T-cell (primary cell): ENCODE measurements at regions not wholly inside any gene's neighbourhood (a gene's known extent, or its start where the extent isn't known, plus 50 kb on each side); places are given as distances from the start of the nearest gene placed in this dataset.
"Not testable (repeated sequence)": the region's sequence is repeated elsewhere in the genome, so short reads cannot be mapped to it uniquely, and the experiment has no call there.

Experiments
- ATAC-seq, 4 experiments: fragments of 200-7000 bp in 3 of 4; fragments of 150-1000 bp in 1 of 4; cut with Tn5 transposase; replicated peaks in 1 of 4; 1 replicate in 3 of 4; 2 replicates in 1 of 4; pipeline ENCODE4 v1.10.0; 2021; ENCODE audit warnings: moderate library complexity in 3 of 4, mild to moderate bottlenecking in 2 of 4, moderate number of reproducible peaks in 1 of 4
- CTCF ChIA-PET, 2 donors: fragments of 300-600 bp; sonication (Branson Sonifier 250); formaldehyde crosslinking; loops; one replicate each; lab custom pipeline; 2022; ENCODE audit warnings: antibody characterized with exemption in 2 of 2; lab: Charles Lee
- POLR2A ChIA-PET, 2 donors: fragments of 300-600 bp; sonication (Branson Sonifier 250); formaldehyde crosslinking; loops; one replicate each; lab custom pipeline; 2022; ENCODE audit warnings: antibody characterized with exemption in 2 of 2; lab: Charles Lee
- DNase-seq, 35 experiments: peaks; one replicate each; pipeline versions ENCODE4 v3.0.0 to v3.0.0-alpha.2; 2013 to 2023
- H3K27ac ChIP-seq: one replicate; pipeline ENCODE4 v1.5.1; 2013; ENCODE audit warnings: low read length
- H3K27me3 ChIP-seq, 2 experiments: replicated peaks in 1 of 2; 1 replicate in 1 of 2; 2 replicates in 1 of 2; pipeline versions ENCODE4 v1.6.1 to v1.7.0; 2013; ENCODE audit warnings: low read length in 1 of 2, mixed read lengths in 1 of 2; ENCODE audit not compliant: control insufficient read depth in 2 of 2, insufficient read depth in 2 of 2; ENCODE audit errors: extremely low read depth in 1 of 2
- H3K36me3 ChIP-seq, 2 donors: 1 replicate in 1 of 2; 2 replicates in 1 of 2; pipeline versions ENCODE4 v1.6.1 to v1.7.0; 2013; ENCODE audit warnings: low read length in 1 of 2; ENCODE audit not compliant: control insufficient read depth in 2 of 2, insufficient read depth in 1 of 2; ENCODE audit errors: extremely low read depth in 1 of 2
- H3K4me1 ChIP-seq, 2 experiments: 1 replicate in 1 of 2; 2 replicates in 1 of 2; pipeline versions ENCODE4 v1.6.1 to v1.7.0; 2013; ENCODE audit warnings: low read length in 2 of 2, mixed read lengths in 1 of 2; ENCODE audit not compliant: insufficient read depth in 2 of 2, control insufficient read depth in 1 of 2; ENCODE audit errors: extremely low read depth in 1 of 2
- H3K4me3 ChIP-seq, 2 donors: 1 replicate in 1 of 2; 2 replicates in 1 of 2; pipeline versions ENCODE4 v1.5.1 to v1.7.0; 2013; ENCODE audit warnings: mild to moderate bottlenecking in 2 of 2, low read length in 1 of 2, moderate library complexity in 1 of 2; ENCODE audit not compliant: control insufficient read depth in 1 of 2; ENCODE audit errors: extremely low read depth in 1 of 2
- H3K9me3 ChIP-seq: 2 replicates; pipeline ENCODE4 v1.7.0; 2013
- H3K27ac Mint-ChIP-seq, 2 donors: one replicate each; pipeline ENCODE4 v1.8.0; 2020 to 2021; ENCODE audit warnings: mild to moderate bottlenecking in 2 of 2, mixed read lengths in 2 of 2
- H3K27me3 Mint-ChIP-seq, 2 donors: one replicate each; pipeline ENCODE4 v1.8.0; 2021 to 2022; ENCODE audit warnings: mixed read lengths in 2 of 2
- H3K36me3 Mint-ChIP-seq: one replicate; pipeline ENCODE4 v1.8.0; 2021; ENCODE audit warnings: mixed read lengths
- H3K4me1 Mint-ChIP-seq, 3 donors: one replicate each; pipeline ENCODE4 v1.8.0; 2020 to 2022; ENCODE audit warnings: mixed read lengths in 3 of 3, mild to moderate bottlenecking in 1 of 3
- H3K4me3 Mint-ChIP-seq, 3 donors: one replicate each; pipeline ENCODE4 v1.8.0; 2020 to 2022; ENCODE audit warnings: mild to moderate bottlenecking in 3 of 3, mixed read lengths in 3 of 3, moderate library complexity in 3 of 3
- H3K9me3 Mint-ChIP-seq, 3 donors: one replicate each; pipeline ENCODE4 v1.8.0; 2020 to 2022; ENCODE audit warnings: mixed read lengths in 3 of 3
- WGBS: methylation state at CpG from one replicate; pipeline ENCODE4 v1.1.5; 2013; ENCODE audit warnings: missing lambda C conversion rate; ENCODE audit not compliant: insufficient coverage; 5-methylcytosine and 5-hydroxymethylcytosine counted together

DNA sequence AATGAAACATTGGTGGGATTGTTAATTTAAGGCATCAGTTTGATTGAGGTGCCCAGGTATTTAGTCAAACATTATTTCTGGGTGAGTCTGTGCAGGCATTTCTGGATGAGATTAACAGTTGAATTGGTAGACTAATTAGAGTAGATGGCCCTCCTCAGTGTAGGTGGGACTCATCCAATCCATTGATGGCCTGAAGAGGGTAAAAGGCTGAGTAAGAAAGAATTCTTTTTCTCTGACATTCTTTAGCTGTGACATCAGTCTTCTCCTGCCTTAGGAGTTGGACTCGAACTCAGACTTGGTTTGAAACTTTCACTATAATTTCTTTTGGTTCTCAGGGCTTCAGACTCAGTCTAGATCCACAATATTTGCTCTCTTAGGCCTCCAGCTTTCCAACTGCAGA, 59.6 kb upstream of the ADAMTS5 start:
- Histone ChIP-seq H3K4me1 (no peaks in the 10 kb centered on the region), H3K36me3 (no peaks in the 10 kb centered on the region), H3K27me3 (no peaks in the 10 kb centered on the region), H3K27ac (no peak overlapping the region), H3K4me3 (no peak overlapping the region), H3K9me3 (no peaks in the 10 kb centered on the region)
- no peak for ATAC-seq
- H3K9me3 Mint-ChIP-seq, result no peaks in the 10 kb centered on the region
- H3K4me3 Mint-ChIP-seq, result no peak overlapping the region
- H3K27ac Mint-ChIP-seq, result no peak overlapping the region
- H3K4me1 Mint-ChIP-seq, result no peaks in the 10 kb centered on the region
- H3K36me3 Mint-ChIP-seq, result no peaks in the 10 kb centered on the region
- no peak for DNase-seq
- WGBS, result 60% methylated on average over 1 of the region's 1 CpG
- no peaks in the 10 kb centered on the region for H3K27me3 Mint-ChIP-seq
- ChIA-PET POLR2A (no interaction called here), CTCF (no interaction called here)

DNA sequence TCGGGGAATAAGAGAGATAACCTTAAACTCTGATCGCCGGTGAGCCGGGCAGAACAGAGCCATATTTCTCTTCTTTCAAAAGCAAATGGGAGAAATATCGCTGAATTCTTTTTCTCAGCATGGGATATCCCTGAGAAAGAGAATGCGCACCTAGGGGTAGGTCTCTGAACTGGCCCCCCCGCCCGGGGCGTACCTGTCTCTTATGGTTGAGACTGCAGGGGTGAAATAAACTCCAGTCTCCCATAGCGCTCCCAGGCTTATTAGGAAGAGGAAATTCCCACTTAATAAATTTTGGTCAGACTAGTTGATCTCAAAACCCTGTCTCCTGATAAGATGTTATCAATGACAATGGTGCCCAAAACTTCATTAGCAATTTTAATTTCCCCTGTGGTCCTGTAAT, 58.8 kb upstream of the ADAMTS5 start:
- POLR2A ChIA-PET, CTCF ChIA-PET, H3K36me3 ChIP-seq: not testable (repeated sequence)

DNA sequence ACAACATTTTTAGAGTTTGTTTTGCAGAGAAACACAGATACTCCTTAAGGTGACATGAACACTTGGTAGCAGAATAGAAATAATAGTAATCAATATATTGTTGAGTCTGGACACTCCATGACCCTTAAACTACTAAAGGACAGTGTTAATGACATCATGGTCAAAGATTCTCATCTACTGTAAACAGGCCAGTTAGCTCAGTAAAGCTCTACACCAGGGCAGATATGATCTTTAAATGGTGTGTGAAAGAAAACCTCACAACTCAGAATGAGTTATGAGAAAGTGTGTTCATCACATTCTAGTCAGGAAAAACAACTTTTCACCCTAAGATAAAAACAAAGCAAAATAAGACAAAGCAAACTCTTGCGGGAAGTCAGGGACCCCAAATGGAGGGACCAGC, 58.1 kb upstream of the ADAMTS5 start:
- POLR2A ChIA-PET, result no interaction called here
- H3K4me1 Mint-ChIP-seq, result no peaks in the 10 kb centered on the region
- H3K27ac ChIP-seq, result no peak overlapping the region

More for the DNA sequence above, 58.8 kb upstream of the ADAMTS5 start:
- H3K4me3 ChIP-seq, H3K4me3 Mint-ChIP-seq, DNase-seq, H3K36me3 Mint-ChIP-seq, H3K4me1 ChIP-seq, H3K27ac Mint-ChIP-seq, H3K9me3 ChIP-seq, H3K4me1 Mint-ChIP-seq, H3K27me3 Mint-ChIP-seq, H3K27ac ChIP-seq, ATAC-seq, H3K27me3 ChIP-seq, H3K9me3 Mint-ChIP-seq: not testable (repeated sequence)
- WGBS, result no CpG with 5 or more reads among the region's 10 CpGs

DNA sequence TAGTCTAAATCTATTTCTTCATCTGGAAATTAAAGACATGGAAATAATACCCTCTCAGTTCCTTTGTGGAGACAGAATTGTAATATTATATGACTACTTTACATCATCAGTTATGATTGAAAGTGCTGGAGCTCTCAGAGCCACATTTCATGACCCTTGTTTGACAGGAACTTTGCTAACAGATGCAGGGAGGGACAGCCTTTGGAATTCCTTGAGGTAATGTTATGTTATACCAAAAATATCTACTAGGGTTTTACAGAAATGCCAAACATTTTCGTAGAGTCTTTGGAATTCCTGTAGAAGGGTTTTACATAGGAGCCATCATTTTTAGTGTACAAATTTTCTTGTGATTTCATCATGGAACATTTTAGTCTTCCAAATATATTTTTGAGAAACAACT, 57.4 kb upstream of the ADAMTS5 start:
- DNase-seq, result no peak
- POLR2A ChIA-PET, result no interaction called here
- Mint-ChIP-seq H3K36me3 (no peaks in the 10 kb centered on the region), H3K4me3 (no peak overlapping the region), H3K4me1 (no peaks in the 10 kb centered on the region), H3K27ac (no peak overlapping the region), H3K9me3 (peaks cover 0 to 4% (median 0%) of the 10 kb centered on the region in 3 donors), H3K27me3 (peaks cover 0 to 6% of the 10 kb centered on the region in 2 donors)
- H3K4me1 ChIP-seq, result no peaks in the 10 kb centered on the region
- no peaks in the 10 kb centered on the region for H3K36me3 ChIP-seq
- ATAC-seq, result no peak
- no CpG with 5 or more reads among the region's 1 CpG for WGBS
- H3K9me3 ChIP-seq, result no peaks in the 10 kb centered on the region
- H3K27me3 ChIP-seq, result no peaks in the 10 kb centered on the region
- CTCF ChIA-PET, result interaction anchor here in 1 of 2 donors (0.7 kb wide), 1 partner anchor 652 kb away, joined by 3 read pairs; no protein-coding TSS in a partner anchor
- no peak overlapping the region for H3K4me3 ChIP-seq
- no peak overlapping the region for H3K27ac ChIP-seq

More for the DNA sequence above, 58.1 kb upstream of the ADAMTS5 start:
- Histone ChIP-seq H3K4me1 (no peaks in the 10 kb centered on the region), H3K9me3 (no peaks in the 10 kb centered on the region), H3K36me3 (no peaks in the 10 kb centered on the region), H3K27me3 (no peaks in the 10 kb centered on the region), H3K4me3 (no peak overlapping the region)
- WGBS, result no CpG with 5 or more reads among the region's 1 CpG
- no peaks in the 10 kb centered on the region for H3K27me3 Mint-ChIP-seq
- no peaks in the 10 kb centered on the region for H3K9me3 Mint-ChIP-seq
- no peak for ATAC-seq
- H3K4me3 Mint-ChIP-seq, result no peak overlapping the region
- DNase-seq, result no peak
- CTCF ChIA-PET, result no interaction called here
- no peak overlapping the region for H3K27ac Mint-ChIP-seq
- no peaks in the 10 kb centered on the region for H3K36me3 Mint-ChIP-seq

DNA sequence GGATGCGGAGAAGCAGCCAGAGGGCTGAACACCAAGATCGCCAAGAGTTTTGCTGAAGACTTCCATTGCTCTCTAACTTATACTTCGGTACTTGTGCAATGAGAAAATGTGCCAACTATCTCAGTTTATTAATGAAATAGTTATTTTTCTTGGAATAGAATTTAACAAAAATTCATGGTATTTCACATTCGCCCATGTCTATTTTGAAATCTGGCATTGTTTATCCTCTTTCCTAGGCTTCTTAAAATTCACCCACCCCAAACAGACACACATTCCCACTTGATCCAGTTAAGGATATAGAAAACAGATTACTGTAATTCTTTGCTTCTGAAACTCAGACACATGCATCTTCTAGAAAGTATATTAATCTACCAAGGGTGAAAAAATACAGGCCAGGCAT, 56.3 kb upstream of the ADAMTS5 start:
- ATAC-seq, result no peak
- POLR2A ChIA-PET, result no interaction called here
- no peak overlapping the region for H3K27ac Mint-ChIP-seq
- CTCF ChIA-PET, result no interaction called here
- H3K27me3 Mint-ChIP-seq, result peaks cover 0 to 6% of the 10 kb centered on the region in 2 donors
- H3K4me1 Mint-ChIP-seq, result no peaks in the 10 kb centered on the region
- Histone ChIP-seq H3K9me3 (no peaks in the 10 kb centered on the region), H3K36me3 (no peaks in the 10 kb centered on the region), H3K4me1 (no peaks in the 10 kb centered on the region), H3K4me3 (no peak overlapping the region), H3K27ac (no peak overlapping the region), H3K27me3 (no peaks in the 10 kb centered on the region)
- H3K36me3 Mint-ChIP-seq, result no peaks in the 10 kb centered on the region
- no peak overlapping the region for H3K4me3 Mint-ChIP-seq
- DNase-seq, result no peak
- peaks cover 0 to 4% (median 0%) of the 10 kb centered on the region in 3 donors for H3K9me3 Mint-ChIP-seq
- WGBS, result 50% methylated on average over 1 of the region's 4 CpGs

DNA sequence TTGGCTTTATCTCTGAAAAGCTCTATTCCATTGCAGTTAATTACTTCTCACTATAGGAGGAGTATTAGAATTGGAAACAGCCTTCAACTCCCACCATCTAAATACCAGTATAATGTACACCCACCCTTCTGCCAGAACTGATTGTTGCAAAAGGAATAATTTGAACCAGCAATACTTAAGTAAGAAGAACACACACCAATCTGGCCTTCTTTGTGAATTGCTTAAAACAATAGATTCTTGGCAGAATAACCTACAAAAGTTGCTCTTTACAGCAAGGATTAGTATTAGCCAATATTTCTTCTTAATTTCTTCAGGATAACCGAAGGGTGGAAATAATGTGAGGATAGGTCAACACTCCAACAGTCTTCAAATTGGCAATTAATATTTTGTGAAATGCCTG, 54.9 kb upstream of the ADAMTS5 start:
- Mint-ChIP-seq H3K36me3 (no peaks in the 10 kb centered on the region), H3K4me3 (no peak overlapping the region), H3K9me3 (peaks cover 0 to 16% (median 4%) of the 10 kb centered on the region in 3 donors), H3K27me3 (peaks cover 0 to 6% of the 10 kb centered on the region in 2 donors), H3K4me1 (no peaks in the 10 kb centered on the region), H3K27ac (no peak overlapping the region)
- Histone ChIP-seq H3K36me3 (no peaks in the 10 kb centered on the region), H3K4me3 (no peak overlapping the region), H3K27me3 (no peaks in the 10 kb centered on the region), H3K4me1 (no peaks in the 10 kb centered on the region), H3K27ac (no peak overlapping the region), H3K9me3 (no peaks in the 10 kb centered on the region)
- ChIA-PET CTCF (no interaction called here), POLR2A (no interaction called here)
- ATAC-seq, result no peak
- DNase-seq, result no peak
- no CpG with 5 or more reads among the region's 1 CpG for WGBS

DNA sequence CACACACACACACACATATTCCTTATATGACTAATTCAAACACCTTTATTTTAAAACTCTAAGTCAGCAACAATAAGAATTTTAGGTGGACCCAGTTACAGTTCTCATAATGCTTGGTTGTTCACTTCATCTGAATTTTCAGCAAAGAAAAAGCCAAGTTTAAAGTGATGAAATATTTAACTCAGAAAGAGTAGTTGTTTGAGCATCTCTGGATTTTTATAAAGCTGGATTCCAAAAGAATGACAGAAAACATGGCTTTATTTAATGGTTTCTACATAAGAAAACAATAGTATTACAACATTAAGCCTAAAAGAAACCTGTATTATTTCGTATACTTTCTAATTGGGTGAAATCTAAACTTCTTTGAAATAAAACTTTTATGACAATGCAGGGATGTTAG, 54.2 kb upstream of the ADAMTS5 start:
- H3K27ac ChIP-seq, result no peak overlapping the region
- no peaks in the 10 kb centered on the region for H3K36me3 ChIP-seq
- Mint-ChIP-seq H3K36me3 (no peaks in the 10 kb centered on the region), H3K27ac (no peak overlapping the region), H3K4me3 (no peak overlapping the region), H3K27me3 (peaks cover 0 to 6% of the 10 kb centered on the region in 2 donors), H3K9me3 (peaks cover 0 to 16% (median 4%) of the 10 kb centered on the region in 3 donors), H3K4me1 (no peaks in the 10 kb centered on the region)
- ChIA-PET CTCF (no interaction called here), POLR2A (no interaction called here)
- ATAC-seq (no peak), DNase-seq (no peak)
- no CpG with 5 or more reads among the region's 1 CpG for WGBS
- no peaks in the 10 kb centered on the region for H3K4me1 ChIP-seq
- no peaks in the 10 kb centered on the region for H3K27me3 ChIP-seq
- no peaks in the 10 kb centered on the region for H3K9me3 ChIP-seq
- no peak overlapping the region for H3K4me3 ChIP-seq
